ENCODE measurements at regions not wholly inside any gene's neighbourhood (a gene's known extent, or its start where the extent isn't known, plus 50 kb on each side); places are given as distances from the start of the nearest gene placed in this dataset.

DNA sequence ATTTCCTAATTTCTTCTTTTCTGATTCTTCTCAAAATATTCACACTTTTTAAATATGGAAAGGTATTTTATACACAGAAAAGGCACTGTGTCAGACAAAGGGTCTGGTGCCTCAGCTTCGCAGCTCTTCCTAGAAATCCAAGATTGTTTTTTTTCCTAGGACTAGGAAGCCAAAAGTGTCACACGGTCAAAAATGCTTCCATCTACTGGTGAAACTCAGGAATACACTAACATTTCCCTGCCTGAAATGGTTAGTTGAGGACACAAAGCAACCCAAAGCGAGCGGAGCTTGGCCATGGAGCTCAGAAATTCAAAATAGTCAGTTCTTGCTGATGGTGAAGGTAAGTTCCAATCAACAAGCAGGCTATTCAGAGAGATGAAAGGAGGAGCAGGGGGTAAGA, 426.5 kb upstream of the RASGRP1 start:
- no peak overlapping the region for H3K4me3 ChIP-seq (ENCODE audit: extremely low read depth in 1 of 4, insufficient read depth in 2 of 4, low read depth in 3 of 4, low read length in 4 of 4)
- no peaks in the 10 kb centered on the region for H3K27me3 ChIP-seq (replicated peaks in 1 of 4; ENCODE audit: control insufficient read depth in 3 of 4, extremely low read depth in 1 of 4, insufficient read depth in 3 of 4, low read length in 3 of 4)
- WGBS, 2 experiments (ENCODE audit: extremely low coverage in 1 of 2, insufficient coverage in 1 of 2, insufficient read length in 1 of 2, insufficient replicate concordance in 2 of 2, low coverage in 1 of 2, low lambda C conversion rate in 2 of 2, missing lambda C conversion rate in 1 of 2) = 67% methylated on average over 4 of the region's 4 CpGs; no CpG with 5 or more reads in 1 of the 2 experiments
- no peak overlapping the region for H3K18ac ChIP-seq (ENCODE audit: extremely low read depth, low read length)
- H2BK5ac ChIP-seq (ENCODE audit: low read depth, low read length) = no peak overlapping the region
- H2BK12ac ChIP-seq (ENCODE audit: low read depth, low read length) = no peak overlapping the region
- H3K27ac ChIP-seq (ENCODE audit: low read depth, low read length) = no peak overlapping the region
- H4K8ac ChIP-seq (ENCODE audit: extremely low read depth, insufficient read depth, low read length) = no peak overlapping the region
- FAIRE-seq = peak; percentile 92
- H4K5ac ChIP-seq (ENCODE audit: insufficient read length, low read depth, low read length) = no peak overlapping the region
- H3K79me2 ChIP-seq (ENCODE audit: control insufficient read depth in 1 of 2, insufficient read depth in 2 of 2, low read length in 2 of 2) = no peaks in the 10 kb centered on the region
- H2BK15ac ChIP-seq (ENCODE audit: low read length) = no peak overlapping the region
- no peak overlapping the region for H3K4ac ChIP-seq (replicated peaks; ENCODE audit: insufficient read length, low read depth, low read length)
- no peak overlapping the region for H3K14ac ChIP-seq (ENCODE audit: insufficient read length)
- no peak overlapping the region for H2AK5ac ChIP-seq (ENCODE audit: low read depth, low read length)
- H4K20me1 ChIP-seq (replicated peaks in 1 of 2; ENCODE audit: control insufficient read depth in 1 of 2, insufficient read depth in 2 of 2, low read length in 2 of 2) = no peaks in the 10 kb centered on the region
- no peak overlapping the region for H3K56ac ChIP-seq (replicated peaks; ENCODE audit: insufficient read length, low read depth, low read length)
- H4K91ac ChIP-seq (replicated peaks; ENCODE audit: insufficient read length, low read length) = no peak overlapping the region
- no peaks in the 10 kb centered on the region for H3K36me3 ChIP-seq (ENCODE audit: control insufficient read depth in 2 of 4, insufficient read depth in 4 of 4, low read length in 3 of 4)
- no peaks in the 10 kb centered on the region for H3K23me2 ChIP-seq (ENCODE audit: low read depth, low read length)
- CTCF ChIA-PET (ENCODE audit: partially characterized antibody) = interaction anchor here (0.6 to 2.6 kb wide), 22 partner anchors 9 to 386 kb away, joined by 3 to 9 read pairs (median 3); no protein-coding TSS in a partner anchor
- peaks cover 0 to 3% (median 0%) of the 10 kb centered on the region in 4 experiments; a peak in 1 of 7 replicates for H3K4me1 ChIP-seq (replicated peaks in 1 of 4; ENCODE audit: control insufficient read depth in 3 of 4, insufficient read depth in 4 of 4, low read length in 3 of 4)
- H2BK120ac ChIP-seq (replicated peaks; ENCODE audit: low read depth, low read length) = no peak overlapping the region
- no peak overlapping the region for H3K4me2 ChIP-seq (ENCODE audit: insufficient read depth in 1 of 2, low read depth in 2 of 2, low read length in 2 of 2)
- H3K9me3 ChIP-seq (ENCODE audit: insufficient read depth in 2 of 2, low read depth in 1 of 2, low read length in 1 of 2) = no peaks in the 10 kb centered on the region
- no peak for DNase-seq (ENCODE audit: low read depth in 1 of 2, low spot score in 2 of 2)
- no peak overlapping the region for H3K23ac ChIP-seq (ENCODE audit: insufficient read length)
- no peaks in the 10 kb centered on the region for H3K79me1 ChIP-seq (ENCODE audit: low read depth, low read length)
- TF ChIP-seq JUND (IDR thresholded peaks at IDR 0.05; ENCODE audit: low read length) (no peak), RAD21 (IDR thresholded peaks at IDR 0.05 in 1 of 2, conservative IDR thresholded peaks at IDR 0.05 in 1 of 2; ENCODE audit: low read depth in 2 of 2, low read length in 2 of 2) (peak; percentile 56 to 68)
- TF ChIP-seq, protein P1, sequence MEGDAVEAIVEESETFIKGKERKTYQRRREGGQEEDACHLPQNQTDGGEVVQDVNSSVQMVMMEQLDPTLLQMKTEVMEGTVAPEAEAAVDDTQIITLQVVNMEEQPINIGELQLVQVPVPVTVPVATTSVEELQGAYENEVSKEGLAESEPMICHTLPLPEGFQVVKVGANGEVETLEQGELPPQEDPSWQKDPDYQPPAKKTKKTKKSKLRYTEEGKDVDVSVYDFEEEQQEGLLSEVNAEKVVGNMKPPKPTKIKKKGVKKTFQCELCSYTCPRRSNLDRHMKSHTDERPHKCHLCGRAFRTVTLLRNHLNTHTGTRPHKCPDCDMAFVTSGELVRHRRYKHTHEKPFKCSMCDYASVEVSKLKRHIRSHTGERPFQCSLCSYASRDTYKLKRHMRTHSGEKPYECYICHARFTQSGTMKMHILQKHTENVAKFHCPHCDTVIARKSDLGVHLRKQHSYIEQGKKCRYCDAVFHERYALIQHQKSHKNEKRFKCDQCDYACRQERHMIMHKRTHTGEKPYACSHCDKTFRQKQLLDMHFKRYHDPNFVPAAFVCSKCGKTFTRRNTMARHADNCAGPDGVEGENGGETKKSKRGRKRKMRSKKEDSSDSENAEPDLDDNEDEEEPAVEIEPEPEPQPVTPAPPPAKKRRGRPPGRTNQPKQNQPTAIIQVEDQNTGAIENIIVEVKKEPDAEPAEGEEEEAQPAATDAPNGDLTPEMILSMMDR (IDR thresholded peaks at IDR 0.05; ENCODE audit: control extremely low read depth in 1 of 3, insufficient read depth in 1 of 3, low read depth in 1 of 3, low read length in 3 of 3) = peak in 2 of 3 experiments; percentile 55 to 68; a peak in 3 of 4 replicates
- no peak overlapping the region for H2BK20ac ChIP-seq (ENCODE audit: low read length)
- POLR2A ChIA-PET (ENCODE audit: partially characterized antibody) = interaction anchor here (1.5 kb wide), 1 partner anchor 591 kb away, joined by 4 read pairs; no protein-coding TSS in a partner anchor
- peak overlapping the region; percentile 61; the same call in 1 of the 2 replicates for H2AFZ ChIP-seq (ENCODE audit: low read length)
- H3K9ac ChIP-seq (replicated peaks in 1 of 4; ENCODE audit: extremely low read depth in 1 of 4, low read depth in 3 of 4, low read length in 3 of 4) = no peak overlapping the region
